Cardiac fibroblast (primary cell): ENCODE measurements at regions not wholly inside any gene's neighbourhood (a gene's known extent, or its start where the extent isn't known, plus 50 kb on each side); places are given as distances from the start of the nearest gene placed in this dataset.

Experiments used
- DNase-seq, 2 donors: peaks; one replicate each; pipeline versions ENCODE4 v3.0.0 to v3.0.0-alpha.2; 2010; ENCODE audit warnings: low read depth in 2 of 2
- H3K4me3 ChIP-seq, 2 donors: replicated peaks in 1 of 2; 1 replicate in 1 of 2; 2 replicates in 1 of 2; pipeline ENCODE4 v1.5.1; 2011; ENCODE audit warnings: low read depth in 2 of 2, low read length in 2 of 2, mild to moderate bottlenecking in 2 of 2, moderate library complexity in 1 of 2
- CTCF ChIP-seq: IDR thresholded peaks from one replicate; pipeline ENCODE4 v1.5.1; 2011; ENCODE audit warnings: low read depth, mild to moderate bottlenecking, low read length, inconsistent platforms

GRCh38 chr13:99063952-99064351, 86.1 kb upstream of the DOCK9 start:
- no peak overlapping the region for H3K4me3 ChIP-seq
- DNase-seq, result peak in 1 of 2 donors; percentile 58
- TF ChIP-seq CTCF, result no peak

GRCh38 chr13:99064624-99065234, 86.9 kb upstream of the DOCK9 start:
- DNase-seq, result no peak
- H3K4me3 ChIP-seq, result no peak overlapping the region
- TF ChIP-seq CTCF, result no peak

GRCh38 chr13:99065235-99066015, 87.6 kb upstream of the DOCK9 start:
- no peak for TF ChIP-seq CTCF
- no peak for DNase-seq
- no peak overlapping the region for H3K4me3 ChIP-seq

- no peak for DNase-seq
- no peak for TF ChIP-seq CTCF
- H3K4me3 ChIP-seq, result no peak overlapping the region
Observed at GRCh38 chr13:99066219-99066618, 88.4 kb upstream of the DOCK9 start.

GRCh38 chr13:99067159-99067985, 89.5 kb upstream of the DOCK9 start:
- H3K4me3 ChIP-seq, result no peak overlapping the region
- DNase-seq, result peak; percentile 25 to 91
- no peak for TF ChIP-seq CTCF

- no peak for TF ChIP-seq CTCF
- DNase-seq, result no peak
- no peak overlapping the region for H3K4me3 ChIP-seq
Observed at GRCh38 chr13:99071211-99071610, 93.3 kb upstream of the DOCK9 start.
